ENCODE measurements at regions not wholly inside any gene's neighbourhood (a gene's known extent, or its start where the extent isn't known, plus 50 kb on each side); places are given as distances from the start of the nearest gene placed in this dataset.
"Not testable (repeated sequence)": the region's sequence is repeated elsewhere in the genome, so short reads cannot be mapped to it uniquely, and the experiment has no call there.

DNA sequence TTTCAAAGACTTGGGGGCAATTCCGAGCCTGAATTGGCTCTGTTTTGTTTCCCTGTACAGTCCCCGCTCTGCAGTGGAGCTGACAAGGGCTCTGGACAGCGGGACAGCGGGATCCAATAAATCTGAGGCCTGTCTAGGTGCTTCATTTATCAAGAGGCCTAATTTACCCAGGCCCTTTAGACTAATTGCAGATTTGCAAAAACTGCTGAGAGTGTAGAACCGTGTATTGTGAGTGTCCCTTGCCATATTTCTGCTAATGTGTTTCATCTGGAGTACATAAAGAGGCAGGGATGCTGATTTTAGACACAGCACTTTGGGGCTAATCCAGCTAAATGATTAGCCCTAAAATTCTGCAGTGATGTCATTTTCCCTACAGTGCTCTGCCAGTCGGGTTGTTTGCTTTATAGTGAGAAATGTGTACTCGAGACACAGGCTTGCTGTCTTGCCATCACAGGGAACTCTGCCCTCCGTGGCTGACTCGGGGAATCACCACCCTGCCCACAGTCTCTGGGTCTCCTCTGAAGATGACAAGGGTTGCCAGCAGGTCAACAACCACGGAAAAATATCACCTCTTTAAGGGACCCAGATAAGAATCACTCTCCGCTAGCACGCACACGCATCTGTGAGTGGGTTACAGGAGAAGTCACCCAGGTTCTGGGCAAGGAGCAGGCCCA, 592.0 kb downstream of the BNC2 start:
- no peak for DNase-seq (ENCODE audit: low spot score)

GRCh38 chr9:16281707-16282106, 588.8 kb downstream of the BNC2 start:
- no peak for DNase-seq (ENCODE audit: low spot score)

- no peak for DNase-seq (ENCODE audit: low spot score)
Observed at GRCh38 chr9:16282216-16282615, 588.3 kb downstream of the BNC2 start.

DNA sequence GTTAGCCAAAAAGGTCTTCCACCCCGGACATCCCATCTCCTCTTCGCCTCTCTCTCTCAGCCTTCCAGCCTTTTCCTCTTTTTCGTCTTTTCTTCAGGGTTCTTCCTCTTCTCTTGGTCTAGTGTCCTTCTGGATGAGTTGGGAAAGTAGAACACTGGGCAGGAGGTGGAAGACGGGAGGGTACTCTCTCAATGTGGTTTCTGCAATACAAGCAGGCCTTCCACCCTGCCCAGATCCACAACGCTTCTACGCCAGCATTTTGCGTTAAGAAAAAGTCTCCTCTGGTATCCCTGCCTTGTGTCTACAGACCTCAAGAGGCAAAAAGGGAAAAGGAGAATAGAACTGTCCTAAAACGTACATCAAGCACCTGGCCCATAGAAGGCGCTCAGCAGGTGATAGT, 587.8 kb downstream of the BNC2 start:
- DNase-seq (ENCODE audit: low spot score), result no peak

DNA sequence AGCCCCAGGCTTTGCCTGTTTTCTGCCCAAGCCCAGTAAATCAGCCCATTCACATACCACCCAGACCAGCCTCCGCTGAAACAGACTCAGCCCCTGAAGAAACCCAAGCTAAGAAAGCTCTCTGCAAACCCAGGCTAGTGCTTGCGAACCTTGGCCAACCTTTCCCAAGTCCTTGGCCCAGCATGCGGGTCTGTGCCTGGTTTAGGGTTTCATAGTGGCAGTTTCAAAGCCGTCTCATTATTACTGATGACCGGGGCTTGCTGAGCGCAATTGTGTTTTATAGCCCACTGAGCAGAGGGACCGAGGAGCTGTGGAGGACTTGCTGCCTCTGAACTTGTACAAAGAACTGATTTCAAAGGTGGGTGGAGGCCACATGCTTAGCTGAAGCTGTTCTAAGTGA, 584.3 kb downstream of the BNC2 start:
- no peak for DNase-seq (ENCODE audit: low spot score)

- DNase-seq (ENCODE audit: low spot score), result no peak
Observed at GRCh38 chr9:16289639-16290038, 580.8 kb downstream of the BNC2 start.

DNA sequence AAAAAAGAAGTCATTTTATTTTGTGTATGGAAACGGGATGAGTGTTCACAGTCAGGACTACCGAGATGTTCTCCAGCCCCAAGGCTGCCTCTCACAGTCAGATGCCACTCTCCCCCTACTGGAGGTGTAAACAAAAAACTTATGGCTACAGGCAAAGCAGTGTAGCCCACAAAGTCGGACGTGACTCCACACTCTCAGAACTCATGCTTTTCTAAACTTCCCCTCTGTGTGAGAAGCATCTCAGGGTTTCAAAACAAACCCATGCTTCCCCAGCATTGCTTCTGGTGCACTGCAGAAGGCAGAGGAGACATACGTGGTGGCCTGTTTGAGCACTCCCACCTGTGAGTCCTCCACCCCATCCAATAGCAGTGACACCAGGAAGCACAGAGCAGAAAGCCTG, 580.3 kb downstream of the BNC2 start:
- no peak for DNase-seq (ENCODE audit: low spot score)

- DNase-seq (ENCODE audit: low spot score), result no peak
Observed at GRCh38 chr9:16291921-16292320, 578.5 kb downstream of the BNC2 start.

- DNase-seq (ENCODE audit: low spot score), result no peak
Observed at GRCh38 chr9:16293610-16294009, 576.9 kb downstream of the BNC2 start.

DNA sequence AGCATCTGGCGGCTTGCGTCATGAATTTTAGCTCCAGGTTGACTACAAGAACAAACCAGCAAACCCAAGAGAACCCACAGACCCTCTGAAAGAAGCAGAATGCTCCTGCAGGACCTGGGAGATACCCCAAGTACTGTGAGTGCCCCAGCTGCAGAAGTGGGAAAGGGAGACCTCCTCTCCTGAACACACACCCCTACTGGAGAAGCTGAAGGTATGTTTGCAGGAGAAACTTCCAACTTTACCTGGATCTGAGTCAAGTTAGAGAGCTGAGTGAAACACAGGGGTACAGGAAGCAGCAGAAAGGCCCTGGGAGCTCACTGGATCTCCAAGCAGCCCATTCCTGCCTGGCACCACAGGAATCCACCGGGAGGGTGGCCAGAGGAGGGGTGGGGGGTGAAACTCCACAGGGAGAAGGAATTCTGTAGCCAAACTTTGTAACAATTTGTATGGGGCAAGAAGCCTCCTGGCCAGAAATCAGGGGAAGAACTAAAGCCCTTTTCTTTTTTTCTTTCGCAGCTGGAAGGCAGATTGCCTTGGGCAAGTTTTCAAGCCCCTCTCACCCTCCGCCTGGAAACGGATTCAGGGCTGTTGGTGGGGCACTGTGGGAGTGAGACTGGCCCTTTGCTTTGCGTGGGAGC, 576.2 kb downstream of the BNC2 start:
- no peak for DNase-seq (ENCODE audit: low spot score)

- not testable (repeated sequence) for DNase-seq (ENCODE audit: low spot score)
Observed at GRCh38 chr9:16294940-16295339, 575.5 kb downstream of the BNC2 start.

DNA sequence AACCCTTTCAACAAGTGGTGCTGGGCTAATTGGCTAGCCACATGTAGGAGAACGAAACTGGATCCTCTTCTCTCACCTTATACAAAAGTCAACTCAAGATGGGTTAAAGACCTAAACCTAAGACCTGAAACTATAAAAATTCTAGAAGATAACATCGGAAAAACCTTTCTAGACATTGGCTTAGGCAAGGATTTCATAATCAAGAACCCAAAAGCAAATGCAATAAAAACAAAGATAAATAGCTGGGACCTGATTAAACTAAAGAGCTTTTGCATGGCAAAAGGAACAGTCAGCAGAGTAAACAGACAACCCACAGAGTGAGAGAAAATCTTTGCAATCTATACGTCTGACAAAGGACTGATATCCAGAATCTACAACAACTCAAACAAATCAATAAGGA, 571.1 kb downstream of the BNC2 start:
- not testable (repeated sequence) for DNase-seq (ENCODE audit: low spot score)

DNA sequence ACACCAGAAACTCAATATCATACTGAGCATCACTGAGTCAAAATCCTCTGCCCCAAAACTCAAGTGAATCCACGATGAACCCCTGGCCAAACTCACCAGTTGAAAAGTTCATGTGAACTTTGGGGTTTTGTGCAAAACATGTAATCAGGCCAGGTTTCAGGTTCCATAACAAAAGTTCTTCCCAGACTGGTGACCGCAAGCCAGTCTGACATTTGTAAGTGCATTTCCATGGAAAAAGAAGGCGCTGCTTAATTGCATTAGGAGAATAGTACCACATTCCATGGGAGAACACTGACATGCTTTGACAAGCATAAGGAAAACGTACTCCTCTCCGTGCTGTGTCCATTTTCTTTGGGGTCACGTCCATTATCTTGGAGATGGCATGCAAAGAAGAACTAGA, 567.0 kb downstream of the BNC2 start:
- no peak for DNase-seq (ENCODE audit: low spot score)

- no peak for DNase-seq (ENCODE audit: low spot score)
Observed at GRCh38 chr9:16304301-16304700, 566.2 kb downstream of the BNC2 start.

- no peak for DNase-seq (ENCODE audit: low spot score)
Observed at GRCh38 chr9:16306586-16306985, 563.9 kb downstream of the BNC2 start.

GRCh38 chr9:16307626-16308195, 562.8 kb downstream of the BNC2 start:
- no peak for DNase-seq (ENCODE audit: low spot score)

- DNase-seq (ENCODE audit: low spot score), result no peak
Observed at GRCh38 chr9:16308645-16309044, 561.8 kb downstream of the BNC2 start.

DNA sequence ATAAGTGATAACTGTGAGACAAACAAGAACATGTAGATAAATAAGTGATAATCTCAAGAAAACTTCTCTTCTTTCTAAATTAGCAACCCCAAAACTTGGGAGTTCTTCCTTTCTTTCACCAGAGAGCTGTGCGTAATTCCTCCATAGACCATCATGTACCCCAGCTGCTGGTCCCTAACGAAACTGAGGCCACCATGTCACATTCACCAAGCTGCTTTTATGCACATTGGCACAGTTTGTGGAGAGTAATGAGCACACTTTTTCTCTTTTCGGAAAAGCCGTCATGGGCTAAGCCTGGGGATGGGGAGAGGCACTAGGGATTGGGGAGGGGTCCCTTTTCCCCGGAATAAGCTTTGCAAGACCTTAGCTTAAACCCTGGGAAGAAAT, 561.4 kb downstream of the BNC2 start:
- DNase-seq (ENCODE audit: low spot score), result no peak

DNA sequence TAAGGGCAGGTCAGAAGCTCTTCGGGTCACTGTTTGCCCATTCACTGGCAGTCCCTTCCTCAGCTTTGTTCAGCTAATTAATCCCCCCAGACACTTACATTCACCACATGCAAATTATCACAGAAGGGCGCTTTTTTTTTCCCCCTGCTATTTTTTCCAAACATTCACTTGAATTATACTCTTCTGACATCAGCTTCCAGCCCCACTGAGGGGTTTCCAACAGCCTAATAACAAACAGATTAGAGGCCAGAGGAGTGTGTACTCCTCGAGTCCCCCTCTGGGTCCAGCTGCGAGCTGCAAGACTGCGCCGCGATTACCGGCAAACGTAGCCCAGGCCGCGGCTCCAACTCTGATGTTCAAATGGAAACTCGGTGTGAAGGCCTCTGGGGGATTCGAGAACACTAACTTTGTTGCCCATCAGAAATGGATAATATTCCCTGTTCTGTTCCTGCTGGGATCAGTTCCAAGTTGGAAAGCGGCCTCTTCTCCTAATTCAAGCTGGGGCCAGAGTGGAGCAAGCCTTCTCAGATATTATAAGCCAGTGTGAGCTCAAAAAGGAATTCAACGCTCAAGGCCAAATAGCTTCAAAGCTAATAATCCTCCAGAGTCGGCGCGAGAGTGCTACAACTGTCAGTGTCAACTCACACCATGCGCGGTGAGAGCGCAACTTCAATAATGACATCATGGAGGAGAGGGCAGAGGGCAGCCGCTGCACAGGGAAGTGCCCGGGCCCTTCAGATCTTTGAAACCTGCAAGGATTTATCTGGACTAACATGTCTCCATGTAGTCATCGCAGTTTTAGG, 560.8 kb downstream of the BNC2 start:
- DNase-seq (ENCODE audit: low spot score), result no peak

- DNase-seq (ENCODE audit: low spot score), result no peak
Observed at GRCh38 chr9:16310278-16311110, 560.0 kb downstream of the BNC2 start.

- no peak for DNase-seq (ENCODE audit: low spot score)
Observed at GRCh38 chr9:16312116-16312515, 558.4 kb downstream of the BNC2 start.

DNA sequence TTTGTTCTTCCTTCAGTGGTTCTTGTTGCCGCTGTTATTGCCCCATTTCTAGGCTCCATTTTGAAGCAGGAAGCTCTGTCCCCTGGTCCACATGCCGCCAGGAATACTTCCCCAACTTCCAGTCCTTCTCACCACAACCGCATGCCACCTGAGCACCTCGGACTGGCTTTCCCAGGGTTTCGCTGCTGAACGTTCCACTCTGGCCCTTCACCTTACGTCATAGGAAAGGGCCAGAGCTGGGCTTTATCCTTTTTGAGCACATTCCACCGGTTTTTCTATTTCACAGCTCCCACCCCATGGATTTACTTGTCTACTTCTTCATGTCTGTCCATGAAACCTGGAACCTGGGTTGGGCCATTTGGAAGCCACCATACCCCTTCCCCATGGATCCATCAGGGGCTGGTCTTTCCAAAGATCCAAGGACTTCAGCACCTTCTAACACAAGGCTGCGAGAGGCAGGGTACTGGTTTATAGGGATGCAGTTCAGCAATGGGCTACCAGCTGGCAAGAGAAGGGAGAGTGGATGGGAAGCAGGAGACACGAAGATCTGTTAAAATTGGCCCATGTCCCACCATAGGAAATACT, 557.4 kb downstream of the BNC2 start:
- DNase-seq (ENCODE audit: low spot score), result no peak
